ENCODE measurements at regions not wholly inside any gene's neighbourhood (a gene's known extent, or its start where the extent isn't known, plus 50 kb on each side); places are given as distances from the start of the nearest gene placed in this dataset.
"Not testable (repeated sequence)": the region's sequence is repeated elsewhere in the genome, so short reads cannot be mapped to it uniquely, and the experiment has no call there.

DNA sequence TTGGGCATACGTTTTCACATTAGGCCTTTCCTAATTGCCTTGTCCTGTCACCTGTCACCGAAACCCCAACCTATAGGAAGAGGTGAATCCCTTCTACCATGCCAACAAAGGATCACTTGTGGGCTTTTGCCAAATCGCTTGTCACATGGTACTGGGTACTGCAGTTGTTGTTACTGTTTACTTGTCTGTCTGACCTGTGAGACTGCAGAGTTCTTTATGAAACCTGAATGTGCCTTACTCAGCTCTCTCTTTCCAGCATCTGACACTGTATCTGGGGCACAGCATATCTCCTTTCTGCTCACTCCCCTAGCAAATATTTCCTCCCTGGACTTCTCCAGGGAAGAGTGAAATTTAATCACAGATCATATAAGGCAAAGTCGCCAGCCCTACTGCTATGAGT lies 1272.4 kb downstream of the CDH8 start:
- DNase-seq: no peak

DNA sequence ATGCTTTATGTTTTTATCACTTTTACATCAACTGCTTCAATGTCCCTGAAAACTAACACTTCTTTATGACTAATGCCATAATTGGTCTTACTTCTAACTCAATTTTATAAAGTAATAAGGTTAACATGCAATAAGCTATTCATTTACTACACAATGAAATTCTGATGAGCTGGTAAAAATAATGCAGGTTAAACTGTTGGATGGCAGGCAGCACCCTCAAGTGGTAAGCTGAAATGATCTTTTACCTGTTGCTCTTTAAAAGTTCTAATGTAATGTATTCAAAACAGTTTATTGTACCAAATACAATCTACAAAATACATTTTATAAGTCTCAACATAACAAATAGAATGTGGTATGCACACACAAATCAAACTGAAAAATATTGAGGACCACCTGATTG lies 1280.3 kb downstream of the CDH8 start:
- DNase-seq: no peak

DNA sequence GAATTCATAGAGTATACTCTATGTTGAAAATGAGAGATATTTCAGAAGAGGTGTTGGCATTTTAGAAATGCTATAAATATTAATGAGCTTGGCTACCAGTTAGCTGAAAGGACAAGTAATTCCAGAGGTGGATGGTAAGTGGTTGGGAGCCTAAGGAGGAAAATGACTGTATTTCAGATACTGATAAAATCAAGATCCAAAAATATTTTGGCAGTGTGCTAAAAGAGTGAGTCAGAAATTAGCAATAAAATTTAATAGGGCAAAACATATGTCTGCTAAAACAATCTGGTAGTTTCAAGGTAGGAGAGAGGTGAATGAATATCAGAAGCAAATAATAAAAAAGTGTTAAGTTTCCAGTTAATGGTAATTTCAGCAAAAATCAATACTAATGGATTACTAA lies 1287.9 kb downstream of the CDH8 start:
- no peak for DNase-seq

DNA sequence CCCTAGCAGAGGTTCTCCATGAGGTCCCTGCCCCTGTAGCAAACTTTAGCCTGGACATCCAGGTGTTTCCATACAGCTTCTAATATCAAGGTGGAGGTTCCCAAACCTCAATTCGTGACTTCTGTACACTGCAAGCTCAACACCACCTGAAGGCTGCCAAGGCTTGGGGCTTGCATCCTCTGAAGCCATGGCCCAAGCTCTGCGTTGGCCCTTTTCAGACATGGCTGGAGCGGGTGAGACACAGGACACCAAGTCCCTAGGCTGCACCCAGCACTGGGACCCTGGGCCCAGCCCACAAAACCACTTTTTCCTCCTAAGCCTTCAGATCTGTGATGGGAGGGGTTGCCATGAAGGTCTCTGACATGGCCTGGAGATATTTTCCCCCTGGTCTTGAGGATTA lies 1292.0 kb downstream of the CDH8 start:
- DNase-seq: no peak

DNA sequence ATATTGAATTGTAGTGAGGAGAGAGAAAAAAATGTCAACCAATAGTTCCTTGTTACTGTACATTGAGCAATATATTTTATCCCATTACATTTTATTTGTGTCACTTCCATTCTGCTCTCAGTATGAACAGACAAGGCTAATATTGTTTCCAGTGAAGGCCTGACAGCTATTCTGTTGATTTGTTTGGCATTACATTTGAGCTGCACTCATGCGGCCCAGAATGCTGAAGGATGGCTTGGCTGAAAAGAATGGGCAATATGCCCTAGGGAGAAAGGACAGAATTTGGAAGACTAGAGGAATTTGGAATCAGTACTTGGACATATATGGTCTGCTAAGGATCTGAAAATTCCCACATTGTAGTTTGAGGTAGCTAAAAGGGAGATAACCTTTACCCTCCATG lies 1294.4 kb downstream of the CDH8 start:
- DNase-seq: no peak

DNA sequence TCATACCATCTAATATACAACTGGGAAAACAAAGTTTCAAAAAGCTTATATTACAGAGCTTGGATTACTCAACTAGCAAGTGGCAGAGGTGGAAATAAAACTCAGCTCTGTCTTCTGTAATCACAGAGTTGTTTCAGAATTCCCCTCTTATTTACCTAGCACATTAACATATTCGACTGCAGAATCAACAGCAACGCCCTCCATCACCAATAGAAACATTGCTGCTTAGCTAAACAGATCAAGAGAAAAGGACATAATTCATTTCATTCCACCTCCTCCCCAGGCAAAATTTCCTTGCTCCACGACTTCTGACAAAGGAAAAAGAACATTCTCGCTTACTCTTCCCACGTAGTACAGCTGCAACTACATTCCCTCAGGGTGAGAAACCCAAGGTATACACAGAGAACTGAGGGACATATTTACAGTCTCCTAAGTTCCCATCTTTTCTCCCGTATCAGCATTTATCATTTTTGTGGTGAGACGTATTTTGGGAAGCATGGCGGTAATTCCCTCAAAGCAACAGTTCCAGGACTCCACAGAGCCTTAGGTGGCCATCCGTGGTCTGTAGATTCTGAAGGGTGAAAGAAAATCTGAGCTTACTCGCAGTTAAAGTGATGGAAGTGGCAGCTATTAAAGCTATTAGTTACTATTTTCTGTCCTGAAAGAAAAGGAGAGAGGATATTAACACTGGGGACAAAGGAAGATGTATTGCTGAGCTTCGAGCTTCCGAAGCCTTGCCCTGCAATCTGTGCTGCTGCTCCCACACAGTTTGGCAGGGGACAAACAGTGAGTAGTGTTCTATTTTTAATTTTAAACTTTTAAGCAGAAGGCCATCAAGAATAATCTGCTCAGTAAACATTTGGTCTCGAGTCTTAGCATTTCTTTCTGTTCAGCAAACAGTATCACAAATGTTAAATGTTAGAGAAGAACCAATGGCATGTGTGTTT lies 1296.2 kb downstream of the CDH8 start:
- no peak for DNase-seq

DNA sequence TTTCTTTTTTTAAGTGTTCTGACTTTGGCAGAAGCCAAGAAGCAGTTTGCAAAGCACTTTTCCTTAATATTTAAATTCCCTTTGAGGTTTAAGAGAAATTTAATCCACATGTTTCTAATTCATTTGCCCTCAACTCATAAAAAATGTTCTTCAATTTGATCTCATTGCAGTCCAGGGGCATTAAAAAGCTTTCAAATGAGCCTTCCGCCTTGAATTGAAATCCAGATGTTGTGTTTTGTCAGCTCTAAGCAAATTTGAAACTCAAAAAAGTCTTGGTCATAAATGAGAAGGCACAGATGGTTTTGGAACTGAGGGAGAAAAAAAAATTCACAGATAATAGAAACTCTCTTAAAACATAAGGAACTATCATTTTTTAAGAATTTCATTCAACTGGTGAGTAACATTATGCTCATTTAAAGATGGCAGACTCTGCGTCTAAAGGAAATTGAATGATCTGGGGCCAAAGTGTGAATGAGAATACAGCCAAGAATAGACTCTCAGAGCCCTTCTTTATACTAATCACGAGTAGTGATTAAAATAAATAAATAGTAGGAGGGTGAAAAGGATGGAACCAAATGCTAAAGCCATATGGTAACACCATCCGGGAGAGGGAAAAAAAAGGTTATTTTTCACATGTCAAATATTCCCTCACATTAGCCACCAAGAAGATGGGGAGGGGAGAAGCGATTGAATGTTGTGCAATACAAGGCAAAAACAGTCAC lies 1304.7 kb downstream of the CDH8 start:
- DNase-seq: no peak

DNA sequence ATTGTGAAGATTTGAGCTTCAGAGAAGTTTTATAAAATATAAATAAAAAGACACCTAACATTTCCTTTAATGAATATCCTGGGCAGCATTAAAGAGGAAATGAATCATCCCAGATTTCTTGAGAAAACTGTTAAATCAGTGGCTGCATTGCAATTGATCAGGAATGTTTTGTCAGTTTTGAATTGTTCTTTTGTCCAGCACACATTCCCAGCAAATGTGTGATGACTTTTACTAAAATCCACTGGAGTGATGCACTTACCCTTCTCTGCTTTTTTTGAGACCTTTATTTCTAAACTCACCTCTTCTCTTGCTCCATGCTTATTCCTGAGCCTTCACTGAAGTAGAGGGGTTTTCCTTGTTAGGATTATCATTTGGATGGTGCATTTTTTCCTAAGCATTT lies 1307.2 kb downstream of the CDH8 start:
- peak; percentile 53 for DNase-seq

DNA sequence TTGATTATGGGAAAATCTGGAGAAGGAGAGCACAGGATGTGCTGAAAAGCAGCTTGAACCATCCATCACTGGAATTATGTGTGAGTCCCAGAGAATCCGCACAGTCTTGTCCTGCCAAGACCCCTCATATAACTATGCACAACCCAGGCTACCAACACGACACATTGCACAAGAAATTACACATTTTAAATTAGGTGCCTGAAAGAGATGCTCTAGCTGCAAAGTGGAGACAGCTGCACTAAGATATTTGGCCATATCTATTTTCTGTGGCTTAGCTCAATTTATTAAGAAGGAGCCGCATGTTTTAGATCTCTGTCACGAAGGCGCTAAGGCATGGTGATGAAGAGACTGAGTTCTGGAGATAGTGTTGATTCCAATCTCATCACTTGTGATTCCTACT lies 1308.4 kb downstream of the CDH8 start:
- no peak for DNase-seq

DNA sequence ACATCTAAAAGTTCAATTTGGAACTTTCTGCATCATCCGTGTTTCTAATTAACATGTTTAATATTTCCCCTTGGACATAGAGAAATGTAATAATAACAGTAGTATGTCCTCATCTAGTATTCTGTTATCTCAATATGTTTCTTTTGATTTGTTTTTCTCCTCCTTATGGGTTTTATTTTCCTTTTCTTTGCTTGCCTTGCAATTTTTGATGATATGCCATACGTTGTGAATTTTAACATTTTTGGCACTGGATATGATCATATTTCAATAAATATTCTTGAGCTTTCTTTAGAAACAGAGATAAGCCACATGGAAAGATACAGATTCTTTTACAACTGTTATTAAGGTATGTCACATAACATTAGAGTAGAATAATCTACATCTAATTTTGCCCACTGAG lies 1316.2 kb downstream of the CDH8 start:
- DNase-seq: no peak

DNA sequence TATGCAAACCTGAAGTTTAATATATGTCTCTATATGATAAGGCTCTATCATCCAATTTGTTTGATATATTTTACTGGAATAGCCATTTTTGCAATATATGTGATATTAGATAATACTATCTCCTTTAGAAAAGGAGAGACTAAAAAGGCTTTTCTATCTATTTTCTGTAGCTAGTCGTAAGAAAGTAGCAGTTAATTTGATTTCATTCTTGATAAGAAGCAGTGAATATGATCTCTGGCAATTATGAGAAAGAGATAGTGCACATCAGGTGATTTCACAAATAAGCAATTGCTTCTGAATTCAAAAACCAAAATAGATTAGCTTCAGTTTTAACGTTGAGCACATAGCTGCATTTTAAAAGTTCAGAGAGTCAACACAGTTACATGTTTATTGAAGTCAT lies 1318.4 kb downstream of the CDH8 start:
- DNase-seq: no peak

DNA sequence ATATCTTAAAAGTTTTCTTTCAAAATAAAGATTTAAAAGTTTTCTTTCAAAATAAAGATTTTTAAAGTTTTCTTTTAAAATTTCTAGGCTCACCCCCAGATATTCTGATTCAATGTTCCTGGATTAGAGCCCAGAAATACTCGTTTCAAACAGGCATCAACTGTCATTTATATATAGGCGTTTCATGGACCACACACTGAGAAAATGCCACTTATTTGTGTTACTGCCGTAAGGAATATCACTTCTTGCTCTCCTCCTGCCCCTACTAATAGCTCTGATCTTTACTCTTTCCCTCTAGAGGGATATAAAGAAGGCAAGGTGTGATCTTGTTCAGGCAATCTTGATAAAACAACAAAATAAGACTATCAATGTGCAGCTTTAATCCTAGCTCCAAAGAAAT lies 1324.1 kb downstream of the CDH8 start:
- peak; percentile 30 for DNase-seq

DNA sequence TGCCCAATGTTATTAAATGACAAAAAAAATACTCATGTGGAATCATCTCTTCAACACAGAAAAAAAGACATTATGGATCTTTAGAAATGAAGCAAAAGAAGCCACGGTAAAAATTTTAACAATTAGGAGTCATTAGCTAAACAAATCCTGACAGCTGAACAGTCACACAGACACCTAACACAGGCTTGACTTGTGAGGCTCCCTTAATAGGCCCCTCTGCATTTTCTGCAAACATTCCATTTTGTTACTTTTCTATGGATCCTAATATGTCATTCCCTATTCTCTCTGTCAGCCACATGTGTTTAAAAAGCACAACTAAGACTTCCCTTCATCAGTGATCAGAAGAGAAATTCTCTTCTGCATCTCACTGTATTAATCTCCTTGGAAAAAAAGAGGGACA lies 1331.5 kb downstream of the CDH8 start:
- no peak for DNase-seq

DNA sequence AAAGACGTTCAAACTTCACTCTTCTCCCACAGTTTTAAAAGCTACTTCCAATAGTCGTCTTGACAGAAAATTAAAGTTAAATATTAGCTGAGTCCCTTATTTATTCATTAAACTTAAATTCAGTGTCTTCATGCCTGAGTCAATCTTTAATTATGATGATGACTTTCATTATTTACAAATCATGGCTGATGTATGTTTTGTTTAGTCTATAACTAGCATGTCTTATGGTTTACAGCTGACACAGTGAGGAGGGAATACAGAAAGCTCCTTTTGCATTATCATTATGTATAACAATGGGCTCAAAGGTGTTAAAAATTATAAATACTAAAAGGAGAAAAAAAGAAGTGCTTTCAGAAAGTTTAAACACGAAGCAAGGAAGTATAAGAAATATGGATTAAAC lies 1333.1 kb downstream of the CDH8 start:
- no peak for DNase-seq

DNA sequence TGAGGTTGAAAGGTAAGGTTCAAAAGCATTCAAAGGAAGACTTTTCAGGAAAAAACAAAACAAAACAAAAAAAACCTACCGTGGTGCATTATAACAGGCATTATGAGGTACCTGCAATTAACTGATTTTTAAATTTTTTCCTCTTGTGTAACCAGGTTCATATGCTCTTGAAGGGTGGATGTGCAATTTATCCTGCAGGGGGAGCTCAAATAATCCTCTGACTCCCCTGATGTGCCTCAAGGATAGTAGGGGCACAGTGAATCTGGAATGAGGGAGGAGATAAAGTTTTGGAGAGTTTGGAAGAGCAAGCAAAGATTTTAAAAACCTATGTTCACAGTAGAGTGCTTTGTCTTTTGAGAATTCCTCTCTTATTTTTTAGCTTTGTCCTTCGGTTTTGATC lies 1349.4 kb downstream of the CDH8 start:
- DNase-seq: no peak

DNA sequence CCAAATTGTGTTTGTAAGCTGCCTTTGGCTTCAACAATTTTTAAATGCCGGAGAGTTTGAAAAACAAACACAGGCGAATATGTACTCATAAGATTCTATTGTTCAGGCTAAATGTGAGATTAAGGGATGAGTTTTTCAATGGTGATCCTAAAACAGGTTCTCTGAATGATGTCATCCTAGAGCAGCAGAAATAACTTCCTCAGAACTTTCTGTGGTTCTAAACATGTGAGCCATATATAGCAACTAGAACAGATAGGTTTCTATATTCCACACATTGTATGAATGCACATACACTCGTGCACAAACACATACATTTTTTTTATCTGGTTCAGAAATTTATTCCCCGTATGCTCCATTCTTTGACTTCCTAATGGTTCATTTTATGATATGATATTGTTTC lies 1352.2 kb downstream of the CDH8 start:
- DNase-seq: no peak

DNA sequence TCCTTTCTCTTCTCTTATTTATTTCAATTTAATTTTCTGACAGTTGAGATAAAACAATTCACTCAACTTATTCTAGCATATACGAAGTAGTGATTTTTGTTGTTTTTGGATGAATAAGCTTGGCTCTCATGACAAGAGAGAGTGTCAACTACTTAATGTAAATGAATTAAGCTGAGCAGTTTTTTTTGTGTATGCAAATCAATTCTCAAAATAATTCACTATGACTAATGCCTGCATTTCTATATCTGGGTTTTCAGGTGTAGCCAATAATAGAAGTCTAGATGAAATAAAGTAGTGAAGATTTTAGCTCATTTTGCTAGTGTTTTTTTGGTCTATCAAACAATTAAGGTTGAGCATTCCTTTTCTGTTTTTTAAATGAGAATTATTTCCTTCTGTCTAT lies 1354.0 kb downstream of the CDH8 start:
- DNase-seq: no peak

DNA sequence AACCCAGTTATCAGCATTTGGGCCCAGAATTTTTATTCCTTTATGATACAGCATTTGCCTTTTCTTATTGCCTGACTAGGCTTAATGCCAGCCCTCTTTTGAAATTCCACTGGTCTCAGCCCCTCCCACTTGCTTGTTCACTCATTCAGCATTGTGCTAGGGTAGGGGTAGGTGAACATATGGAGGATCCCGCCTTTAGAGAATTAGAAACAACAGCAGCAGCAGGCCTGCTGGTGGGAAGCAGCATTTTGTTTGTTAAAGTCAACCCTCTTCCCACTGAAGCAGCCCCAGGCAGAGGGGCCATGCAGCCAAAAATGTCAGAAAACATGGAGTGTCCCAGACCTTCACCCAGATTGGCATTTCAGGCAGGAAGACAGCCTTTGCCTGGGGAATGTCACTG lies 1355.2 kb downstream of the CDH8 start:
- DNase-seq: no peak

DNA sequence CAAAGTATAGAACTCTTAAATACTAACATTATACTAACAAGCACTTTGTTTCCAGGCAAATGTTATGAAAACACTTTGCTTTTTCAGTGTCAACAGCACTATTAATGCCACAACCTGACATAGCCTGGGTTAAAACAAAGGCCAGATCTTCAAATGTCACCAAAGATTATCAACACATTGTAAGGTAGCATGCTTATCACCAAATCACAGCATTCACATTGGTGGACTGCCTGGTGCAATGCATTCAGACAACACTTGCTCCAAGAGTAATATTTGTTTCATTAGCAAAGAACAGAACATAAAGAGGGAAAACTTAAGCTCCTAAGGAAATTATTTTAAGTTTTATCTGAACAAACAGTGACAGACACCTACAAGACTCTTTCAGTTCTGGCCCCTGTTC lies 1361.2 kb downstream of the CDH8 start:
- no peak for DNase-seq

DNA sequence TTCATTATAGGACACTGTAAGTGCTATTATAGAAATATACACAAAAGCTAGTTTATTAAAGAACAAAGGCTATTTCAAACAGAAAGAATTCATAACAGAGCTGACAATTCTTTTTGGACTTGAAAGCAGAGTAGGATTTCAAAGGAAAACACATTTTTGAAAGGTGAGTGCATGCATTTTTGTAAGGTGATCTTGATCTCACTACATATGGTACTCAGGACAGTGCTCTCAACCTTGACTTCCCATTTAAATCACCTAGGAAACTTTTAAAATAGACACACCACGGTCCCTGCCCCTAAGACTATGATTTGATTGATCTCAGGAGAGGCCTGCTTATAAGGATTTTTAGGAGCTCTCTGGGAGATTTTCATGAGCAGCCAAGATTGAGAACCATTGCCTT lies 1362.0 kb downstream of the CDH8 start:
- no peak for DNase-seq

DNA sequence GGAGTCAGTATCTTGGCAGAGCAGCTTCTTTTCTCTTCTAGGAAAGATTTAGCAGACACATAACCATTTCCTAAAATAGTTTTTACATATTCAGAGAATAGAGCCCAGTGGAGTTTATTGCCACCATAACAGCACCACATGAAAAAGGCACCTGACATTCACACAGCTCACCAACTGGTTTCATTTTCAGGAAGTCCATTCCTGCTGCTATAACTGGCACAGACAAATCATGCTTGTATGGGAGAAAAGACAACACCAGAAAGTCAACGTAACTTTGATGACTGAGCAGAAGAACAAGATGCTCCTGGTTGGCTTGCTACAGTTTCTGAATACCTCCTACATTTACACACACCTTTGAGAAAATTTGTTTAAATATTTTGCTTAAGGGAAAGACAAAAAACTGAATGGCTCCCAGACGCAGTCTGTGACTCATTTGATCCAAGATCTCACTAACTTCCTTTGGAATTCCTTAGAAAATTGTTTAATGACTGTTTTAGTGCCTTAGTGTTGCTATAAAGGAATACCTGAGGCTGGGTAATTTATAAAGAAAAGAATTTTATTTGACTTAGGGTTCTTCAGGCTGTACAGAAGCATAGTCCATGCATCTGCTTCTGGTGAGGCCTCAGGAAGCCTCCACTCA lies 1380.6 kb downstream of the CDH8 start:
- peak; percentile 7 for DNase-seq

DNA sequence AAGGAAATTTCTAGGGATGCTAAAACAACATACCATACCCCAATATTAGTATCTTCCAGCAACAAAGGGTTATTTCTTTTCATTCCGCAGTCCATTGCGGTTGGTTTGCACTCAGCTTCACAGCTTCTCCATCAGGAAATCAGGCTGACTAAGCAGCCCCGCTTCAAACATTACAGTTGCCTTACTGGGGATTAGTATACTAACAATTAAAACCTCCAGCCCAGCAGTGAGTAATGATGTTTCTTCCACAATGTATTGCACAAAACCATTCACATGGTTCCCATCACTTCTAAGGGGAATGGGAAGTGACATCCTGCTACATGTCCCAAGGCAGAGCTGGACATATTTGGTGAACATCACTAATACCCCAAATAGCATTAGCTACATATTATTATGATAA lies 1384.9 kb downstream of the CDH8 start:
- no peak for DNase-seq

DNA sequence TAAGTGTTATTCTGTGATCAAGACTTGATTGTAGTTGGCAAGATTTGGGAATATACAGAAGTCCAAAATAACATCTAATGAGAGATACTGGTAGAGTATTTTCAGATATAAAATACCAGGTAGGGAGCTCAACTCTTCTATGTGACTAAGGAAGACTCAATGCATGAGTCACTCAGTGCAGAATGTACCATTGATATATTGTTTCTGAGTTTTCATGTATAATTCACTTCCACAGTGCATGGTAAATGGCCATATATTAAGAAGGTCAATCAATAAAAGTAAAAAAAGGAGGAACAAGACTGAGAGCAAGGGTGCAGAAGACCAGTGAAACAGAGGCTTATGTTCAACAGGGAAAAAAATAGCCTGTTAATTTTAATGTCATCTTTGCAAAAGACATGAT lies 1387.9 kb downstream of the CDH8 start:
- peak; percentile 33 for DNase-seq

DNA sequence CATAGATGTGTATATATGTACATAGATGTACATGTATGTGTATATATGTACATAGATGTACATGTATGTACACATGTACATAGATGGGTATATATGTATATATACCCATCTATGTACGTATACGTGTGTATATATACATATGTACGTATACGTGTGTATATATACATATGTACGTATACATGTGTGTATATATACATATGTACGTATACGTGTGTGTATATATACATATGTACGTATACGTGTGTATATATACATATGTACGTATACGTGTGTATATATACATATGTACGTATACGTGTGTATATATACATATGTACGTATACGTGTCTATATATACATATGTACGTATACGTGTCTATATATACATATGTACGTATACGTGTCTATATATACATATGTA lies 1388.8 kb downstream of the CDH8 start:
- DNase-seq: not testable (repeated sequence)
